CD4-positive, alpha-beta T cell treated with Interleukin-2 at 100 ng/mL for 4 hours (primary cell): ENCODE measurements at regions not wholly inside any gene's neighbourhood (a gene's known extent, or its start where the extent isn't known, plus 50 kb on each side); places are given as distances from the start of the nearest gene placed in this dataset.

Experiments
- DNase-seq: peaks from one replicate; pipeline ENCODE4 v3.0.0-alpha.2; 2020; ENCODE audit warnings: low spot score

DNA sequence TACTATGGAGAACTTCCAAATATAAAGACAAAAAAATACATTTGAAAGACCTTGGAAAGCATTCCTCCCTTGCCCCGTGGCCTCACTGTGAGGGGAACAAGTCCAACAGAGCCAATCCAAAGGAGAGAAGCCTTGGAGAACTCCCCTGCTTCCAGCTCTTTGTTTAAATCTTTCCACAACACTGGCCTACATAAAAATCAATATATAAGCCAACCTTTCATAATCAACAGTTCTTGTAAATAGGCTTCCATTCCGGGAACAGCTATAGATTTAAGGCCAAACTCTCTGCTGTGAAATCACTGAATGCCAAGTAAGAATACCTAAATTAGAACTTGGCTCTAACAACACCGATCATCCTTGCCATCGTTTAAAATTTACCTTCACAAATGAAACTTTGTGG, 242.1 kb downstream of the HACE1 start:
- no peak for DNase-seq

DNA sequence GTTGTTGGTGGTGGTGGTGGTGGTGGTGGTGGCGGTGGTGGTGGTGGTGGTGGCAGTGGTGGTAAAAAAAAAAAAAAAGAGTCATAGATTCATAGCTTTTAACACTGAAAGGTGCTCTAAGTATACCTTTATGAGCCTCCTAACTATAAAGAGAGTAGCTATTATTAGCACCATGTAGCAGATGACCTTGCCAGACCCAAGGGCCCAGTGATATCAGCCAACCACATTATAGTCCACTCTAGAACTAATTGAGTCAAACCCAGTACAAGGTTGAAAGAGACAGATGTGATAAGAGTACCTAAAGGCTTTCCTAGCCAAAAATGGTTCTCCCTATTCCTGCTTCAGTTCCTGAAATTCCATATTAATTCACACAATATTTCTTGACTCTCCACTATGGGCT, 245.3 kb downstream of the HACE1 start:
- DNase-seq, result no peak

DNA sequence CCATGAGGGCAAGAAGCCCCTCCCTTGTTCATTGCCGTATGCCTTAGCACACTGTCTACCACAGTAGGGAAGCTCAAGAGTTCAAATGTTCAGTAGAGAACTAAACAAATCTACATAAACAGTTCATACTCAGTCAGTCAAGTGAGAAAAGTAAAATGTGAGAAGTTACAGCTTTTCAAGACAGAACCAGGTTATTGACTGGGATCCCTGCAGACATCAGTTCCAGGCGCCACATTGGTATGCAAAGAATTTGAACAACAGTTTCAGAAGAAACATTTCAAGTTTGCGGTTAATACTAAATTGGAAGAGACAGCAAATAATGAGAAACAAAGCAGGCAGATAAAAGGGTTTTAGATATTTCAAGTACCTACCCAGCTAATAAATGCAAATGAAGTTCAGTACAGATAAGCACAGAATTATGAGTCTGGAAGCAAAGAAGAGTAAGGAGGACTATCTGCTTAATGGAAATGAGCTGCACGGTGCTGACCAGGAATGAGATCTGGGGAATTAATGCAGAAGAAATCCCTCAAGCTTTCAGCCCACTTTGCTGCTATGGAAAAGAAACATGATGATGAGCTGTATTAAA, 246.2 kb downstream of the HACE1 start:
- no peak for DNase-seq

DNA sequence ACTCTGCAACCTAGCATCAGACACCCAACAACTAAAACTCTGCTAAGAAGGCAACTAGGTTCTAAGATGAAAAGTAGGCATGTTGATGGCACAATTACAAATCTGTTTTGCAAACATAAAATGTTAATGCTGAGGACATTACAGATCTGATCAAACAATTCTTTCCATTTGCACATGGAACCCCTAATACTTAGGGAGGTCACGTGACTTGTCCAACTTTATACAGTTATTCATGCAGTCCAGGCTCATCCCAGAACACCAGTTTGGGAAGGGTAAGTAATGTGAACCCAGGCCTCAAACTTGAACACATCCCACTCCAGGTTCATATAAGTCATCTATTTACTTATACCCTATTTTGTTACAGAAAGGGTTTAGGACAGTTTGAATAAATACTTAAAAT, 247.2 kb downstream of the HACE1 start:
- no peak for DNase-seq

DNA sequence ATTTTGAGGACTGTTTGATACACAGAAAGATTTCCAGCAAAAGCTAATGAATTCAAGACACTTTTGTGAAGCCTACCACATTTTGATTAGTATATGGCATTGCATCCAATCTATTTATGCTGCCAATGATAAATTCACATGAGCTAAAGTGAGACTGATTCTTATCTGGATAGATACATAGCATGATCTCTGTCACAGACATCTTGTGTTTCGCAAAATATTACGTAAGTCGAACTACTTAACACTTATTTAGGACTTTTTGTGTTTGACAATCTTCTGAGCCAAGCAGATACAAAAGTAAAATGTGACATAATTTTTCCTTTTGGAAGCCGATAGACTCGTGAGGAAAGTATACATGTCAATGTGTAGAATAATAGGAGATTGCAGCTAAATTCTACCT, 251.6 kb downstream of the HACE1 start:
- no peak for DNase-seq

- no peak for DNase-seq
These were observed 252.2 kb downstream of the HACE1 start for GRCh38 chr6:104607501-104607900.

DNA sequence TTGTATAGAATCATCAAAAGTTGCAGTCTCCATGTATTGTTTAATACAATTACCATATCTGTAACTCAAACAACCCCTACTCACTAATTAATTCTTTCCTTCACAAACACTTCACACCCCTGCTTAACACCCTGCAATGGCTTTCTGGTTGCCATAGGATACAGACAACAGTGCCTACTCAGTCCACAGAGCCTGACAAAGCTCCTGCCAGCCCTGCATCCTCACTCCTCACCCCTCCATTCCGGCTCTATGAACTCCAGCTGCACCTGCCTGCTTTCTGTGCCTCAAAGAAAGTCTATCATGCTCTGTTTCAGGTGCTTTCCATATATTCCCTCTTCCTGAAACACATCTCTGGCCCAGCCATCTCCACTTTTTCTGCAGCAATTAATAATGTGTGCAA, 253.4 kb downstream of the HACE1 start:
- DNase-seq, result no peak

- no peak for DNase-seq
These were observed 255.0 kb downstream of the HACE1 start for GRCh38 chr6:104604685-104605084.

DNA sequence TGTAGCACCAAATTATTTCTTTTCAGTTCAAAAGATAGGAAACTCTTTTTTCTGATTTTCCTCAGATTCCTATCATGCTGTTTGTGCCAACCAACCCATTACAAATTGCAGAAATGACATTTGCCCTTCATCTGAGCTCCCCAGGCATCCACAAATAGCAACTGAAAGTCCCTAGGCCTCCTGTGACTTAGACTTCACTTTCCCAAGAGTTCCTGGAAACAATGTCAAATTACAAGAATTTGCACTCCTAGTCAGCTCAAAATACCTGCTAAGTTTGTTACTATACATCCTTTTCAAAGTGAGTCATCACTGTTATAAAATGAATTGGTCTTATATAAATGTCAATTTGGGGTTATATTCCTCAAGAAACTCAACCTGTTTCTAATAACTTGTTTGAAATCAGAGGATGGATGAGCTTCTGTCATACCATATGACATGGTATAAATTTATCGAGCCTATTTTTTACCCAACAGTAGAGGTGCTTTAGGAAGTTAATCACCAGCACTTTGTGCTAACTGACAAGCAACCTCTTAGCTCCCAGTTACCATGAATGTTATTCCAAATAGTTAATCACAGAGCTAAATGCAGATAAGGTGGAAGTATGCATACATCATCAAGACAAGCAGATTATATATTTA, 256.5 kb downstream of the HACE1 start:
- no peak for DNase-seq

GRCh38 chr6:104601721-104602120, 258.0 kb downstream of the HACE1 start:
- no peak for DNase-seq

GRCh38 chr6:104601131-104601651, 258.5 kb downstream of the HACE1 start:
- DNase-seq, result no peak

- no peak for DNase-seq
These were observed 259.1 kb downstream of the HACE1 start for GRCh38 chr6:104600639-104600931.

- no peak for DNase-seq
These were observed 259.7 kb downstream of the HACE1 start for GRCh38 chr6:104599821-104600638.

- no peak for DNase-seq
These were observed 262.1 kb downstream of the HACE1 start for GRCh38 chr6:104597541-104598050.

DNA sequence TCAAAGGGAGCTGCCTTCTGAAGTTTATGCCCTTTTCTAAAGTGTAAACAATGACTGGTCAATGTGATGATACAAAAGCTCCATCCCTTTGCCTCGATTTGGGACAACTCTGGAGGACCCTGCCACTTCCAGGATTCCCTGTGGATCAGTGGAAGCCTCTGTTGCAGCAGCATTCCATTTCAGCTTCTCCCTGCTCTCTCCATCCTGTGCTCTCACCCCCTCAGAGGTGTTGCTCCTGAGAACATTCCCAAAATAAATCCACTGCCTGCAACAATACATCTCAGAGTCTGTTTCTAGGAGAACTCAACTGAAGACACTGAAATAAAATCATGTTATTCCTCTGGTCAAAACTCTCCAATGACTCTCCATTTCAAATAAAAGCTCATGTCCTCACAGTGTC, 263.6 kb downstream of the HACE1 start:
- no peak for DNase-seq

DNA sequence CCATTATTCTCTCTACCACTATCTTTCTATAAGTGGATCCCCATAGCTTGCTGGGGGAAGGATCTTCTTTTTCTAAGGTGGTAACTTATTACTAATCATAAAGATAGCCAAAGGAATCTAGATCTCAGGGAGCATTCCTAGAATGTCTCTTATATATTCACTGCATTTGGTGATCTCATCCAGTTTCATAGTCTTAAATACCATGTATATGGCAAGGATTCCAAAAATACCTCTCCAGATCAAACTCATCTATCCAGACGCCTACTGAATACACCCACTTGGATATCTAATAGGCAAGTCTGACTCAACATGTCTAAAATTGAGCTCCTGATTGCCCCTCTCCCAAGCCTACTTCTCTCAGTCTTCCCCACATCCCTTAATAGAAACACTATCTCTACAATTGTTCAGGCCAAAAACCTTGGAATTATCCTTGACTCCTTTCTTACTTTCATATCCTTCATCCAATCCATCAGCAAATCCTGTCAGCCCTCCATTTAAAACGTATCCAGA, 264.4 kb downstream of the HACE1 start:
- no peak for DNase-seq

DNA sequence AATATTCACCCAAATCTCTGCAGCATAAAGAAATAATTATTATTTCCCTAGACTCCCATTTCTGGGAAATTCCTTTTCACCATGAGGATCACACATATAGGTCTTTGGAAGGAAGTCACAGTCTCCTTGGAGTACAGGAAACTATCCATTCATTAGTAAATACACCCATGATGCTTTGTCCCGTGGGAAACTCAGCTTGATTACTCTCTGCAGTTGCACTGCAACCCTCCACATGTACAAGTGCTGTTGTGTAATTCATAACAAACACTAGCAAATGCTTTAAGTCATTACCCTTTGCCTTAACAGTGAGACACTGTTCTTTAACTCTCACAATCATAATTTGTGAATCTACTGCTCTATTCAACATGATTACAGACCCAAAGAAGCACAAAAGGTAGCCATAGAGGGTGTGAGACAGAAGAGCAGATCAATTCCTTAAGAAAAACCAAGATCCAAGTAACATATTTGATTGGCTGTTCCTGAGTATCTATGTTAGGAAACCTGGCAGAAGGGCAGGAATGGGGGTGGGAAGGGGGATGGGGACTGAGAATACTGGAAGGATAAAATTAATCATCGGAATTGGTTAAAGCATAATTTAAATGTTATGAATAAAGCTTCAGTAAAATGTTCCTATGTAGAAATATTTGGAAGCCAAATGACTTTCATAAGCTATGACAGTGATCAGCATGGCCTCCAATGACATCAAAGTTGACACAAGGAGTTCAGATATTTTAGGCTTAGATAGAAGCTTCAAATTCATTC, 268.0 kb downstream of the HACE1 start:
- DNase-seq, result no peak

DNA sequence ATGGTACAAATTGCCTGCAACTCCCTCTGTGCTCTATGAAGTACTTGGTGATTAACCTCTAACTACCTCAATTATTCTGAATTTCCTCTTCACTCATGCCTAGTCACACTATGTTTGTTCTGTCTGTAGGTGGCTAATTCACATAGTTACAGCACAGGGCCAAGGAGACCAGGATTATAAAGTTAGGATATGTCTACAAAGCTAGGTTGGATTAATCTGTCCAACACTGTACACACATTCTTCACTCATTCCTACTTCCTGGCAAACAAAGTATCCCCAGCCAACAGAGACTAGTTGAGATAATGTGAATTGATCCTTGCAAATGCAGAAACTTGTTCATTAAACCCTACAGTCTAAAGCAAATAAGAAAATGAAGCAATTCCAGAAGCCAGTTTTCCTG, 269.8 kb downstream of the HACE1 start:
- DNase-seq, result no peak

DNA sequence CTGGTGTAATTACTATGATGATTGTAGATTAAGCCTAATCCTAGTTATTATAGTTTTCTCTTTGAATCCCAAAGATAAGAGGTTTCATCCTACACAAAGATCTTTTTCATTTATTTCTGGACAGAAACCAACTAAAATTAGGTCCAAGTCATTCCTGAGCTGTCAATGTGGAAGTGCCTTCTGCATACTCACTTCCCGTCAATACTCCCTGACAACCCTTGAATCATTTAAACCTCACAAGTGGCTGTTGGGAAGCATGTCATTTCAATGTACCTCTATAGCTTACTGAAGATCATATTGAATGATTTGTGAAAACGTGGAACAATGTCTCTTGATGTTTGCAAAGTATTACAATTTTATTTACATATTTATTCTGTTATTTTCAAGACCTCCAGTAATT, 274.1 kb downstream of the HACE1 start:
- no peak for DNase-seq

DNA sequence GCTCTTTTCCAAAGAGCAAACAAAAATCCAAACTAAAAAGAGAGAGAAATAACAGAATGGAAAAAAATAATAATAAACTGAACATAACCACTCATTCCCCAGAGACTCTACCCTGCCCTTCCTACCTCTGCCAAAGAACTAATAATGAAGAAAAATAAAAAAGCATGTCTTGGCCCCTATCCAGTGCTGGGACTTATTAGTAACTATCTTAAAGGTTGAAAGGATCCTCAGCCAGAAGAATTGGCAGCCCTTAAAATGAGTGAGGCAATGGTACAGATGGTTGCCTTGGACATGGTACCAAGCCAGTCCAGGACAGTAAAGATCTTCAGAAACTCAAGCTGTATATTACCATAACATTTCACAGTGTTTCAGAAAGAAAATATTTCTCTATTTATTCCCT, 279.3 kb downstream of the HACE1 start:
- DNase-seq, result no peak

DNA sequence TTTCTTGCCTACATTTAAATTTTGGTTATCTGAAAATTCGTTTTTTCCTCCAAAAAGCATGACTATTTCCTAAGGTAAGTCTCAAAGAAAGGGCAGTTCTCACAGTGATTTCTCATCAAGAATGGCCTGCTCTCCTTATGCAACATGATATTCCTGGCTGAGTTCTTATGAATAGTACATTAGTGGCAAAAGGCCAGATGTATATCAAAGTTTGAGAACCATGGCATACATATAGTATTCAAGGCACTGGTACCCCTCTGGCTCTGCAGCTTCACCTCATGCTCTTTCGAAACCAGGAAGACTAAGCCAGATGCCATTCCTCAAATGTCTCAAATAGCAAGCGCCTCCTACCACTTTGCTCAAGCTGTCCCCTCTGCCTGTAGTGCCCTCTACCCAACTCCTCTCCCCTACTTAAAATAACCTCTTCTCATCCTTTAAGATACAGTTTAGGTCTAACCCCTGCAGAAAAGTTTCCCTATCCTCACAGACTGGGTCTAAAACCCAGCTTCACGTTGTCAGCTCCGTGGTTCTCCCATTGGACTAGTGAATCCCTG, 280.3 kb downstream of the HACE1 start:
- DNase-seq, result no peak

DNA sequence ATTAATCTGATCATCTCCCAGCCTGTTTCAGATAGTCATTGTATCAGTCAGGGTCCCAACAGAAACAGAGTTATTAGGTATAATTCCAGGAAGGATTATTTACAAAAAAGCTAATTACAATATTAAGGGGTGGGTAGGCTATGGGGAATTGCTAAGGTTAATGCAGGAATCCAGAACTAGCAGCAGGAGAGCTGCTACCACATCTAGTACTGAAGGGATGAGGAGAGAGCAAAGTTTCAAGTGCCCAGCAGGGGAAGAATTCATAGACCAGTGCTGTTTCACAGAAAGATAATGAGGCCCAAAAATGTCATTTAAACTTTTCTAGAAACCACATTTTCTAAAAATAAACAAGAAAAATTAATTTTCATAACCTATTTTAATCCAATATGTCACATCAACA, 284.2 kb downstream of the HACE1 start:
- DNase-seq, result no peak
